GM23248 (cell line): ENCODE measurements at regions not wholly inside any gene's neighbourhood (a gene's known extent, or its start where the extent isn't known, plus 50 kb on each side); places are given as distances from the start of the nearest gene placed in this dataset.

ENCODE experiments used
- EZH2 ChIP-seq: fragments of 200-600 bp; sonication (generic); IDR thresholded peaks from 2 replicates; pipeline ENCODE4 v1.6.1; 2018; ENCODE audit warnings: antibody characterized with exemption, mild to moderate bottlenecking; ENCODE audit not compliant: insufficient read depth, poor library complexity, severe bottlenecking
- EZH2phosphoT487 ChIP-seq: fragments of 200-600 bp; sonication (generic); IDR thresholded peaks from 2 replicates; pipeline ENCODE4 v1.6.1; 2018; ENCODE audit warnings: antibody characterized with exemption, moderate library complexity, mild to moderate bottlenecking, low read depth; ENCODE audit not compliant: insufficient read depth

GRCh38 chr4:180566492-180566891 lies 1676.7 kb upstream of the TENM3 start:
- TF ChIP-seq EZH2phosphoT487: no peak
- no peak for TF ChIP-seq EZH2
